DOHH2 (cell line): ENCODE measurements at regions not wholly inside any gene's neighbourhood (a gene's known extent, or its start where the extent isn't known, plus 50 kb on each side); places are given as distances from the start of the nearest gene placed in this dataset.
"Not testable (repeated sequence)": the region's sequence is repeated elsewhere in the genome, so short reads cannot be mapped to it uniquely, and the experiment has no call there.

Experiments used
- H3F3A ChIP-seq: fragments of 200-600 bp; sonication (generic), shearing (Covaris generic); 2 replicates; pipeline ENCODE4 v1.6.0; 2016; ENCODE audit warnings: antibody characterized with exemption, mild to moderate bottlenecking; ENCODE audit not compliant: control insufficient read depth, insufficient read depth
- H3K27ac ChIP-seq: fragments of 200-600 bp; sonication (generic); 2 replicates; pipeline ENCODE4 v1.5.1; 2014; ENCODE audit warnings: low read depth, mild to moderate bottlenecking, low read length, moderate library complexity
- H3K27me3 ChIP-seq: fragments of 200-600 bp; sonication (generic); 2 replicates; pipeline ENCODE4 v1.6.1; 2014; ENCODE audit warnings: mild to moderate bottlenecking, low read length, mixed read lengths; ENCODE audit not compliant: control insufficient read depth
- H3K36me3 ChIP-seq: fragments of 200-600 bp; sonication (generic); 2 replicates; pipeline ENCODE4 v1.6.1; 2014; ENCODE audit warnings: mild to moderate bottlenecking, low read length, moderate library complexity, mixed read lengths; ENCODE audit not compliant: control insufficient read depth
- H3K4me1 ChIP-seq: fragments of 200-600 bp; sonication (generic); 2 replicates; pipeline ENCODE4 v1.6.1; 2014; ENCODE audit warnings: mild to moderate bottlenecking, low read length, mixed read lengths; ENCODE audit not compliant: control insufficient read depth
- H3K4me2 ChIP-seq: fragments of 200-600 bp; sonication (generic); 2 replicates; pipeline ENCODE4 v1.6.0; 2014; ENCODE audit warnings: mild to moderate bottlenecking, low read length, moderate library complexity
- H3K4me3 ChIP-seq: fragments of 200-600 bp; sonication (generic); 2 replicates; pipeline ENCODE4 v1.5.1; 2014; ENCODE audit warnings: mild to moderate bottlenecking, low read length, mixed read lengths
- H3K79me2 ChIP-seq: fragments of 200-600 bp; sonication (generic); 2 replicates; pipeline ENCODE4 v1.6.1; 2014; ENCODE audit warnings: mild to moderate bottlenecking, low read length, mixed read lengths; ENCODE audit not compliant: control insufficient read depth
- H3K9me2 ChIP-seq: fragments of 200-600 bp; sonication (generic); replicated peaks from 2 replicates; pipeline ENCODE4 v1.6.1; 2014; ENCODE audit warnings: mild to moderate bottlenecking, low read length, mixed read lengths; ENCODE audit not compliant: control insufficient read depth
- H3K9me3 ChIP-seq: fragments of 200-600 bp; sonication (generic); 2 replicates; pipeline ENCODE4 v1.6.1; 2014; ENCODE audit warnings: antibody characterized with exemption, low read length, mixed read lengths; ENCODE audit not compliant: control insufficient read depth, insufficient read depth
- H4K20me1 ChIP-seq: fragments of 200-600 bp; sonication (generic); 2 replicates; pipeline ENCODE4 v1.6.0; 2014; ENCODE audit warnings: low read depth, mild to moderate bottlenecking, antibody characterized with exemption, low read length, moderate library complexity; ENCODE audit not compliant: control insufficient read depth, insufficient read depth
- EZH2phosphoT487 ChIP-seq: fragments of 200-600 bp; sonication (generic); IDR thresholded peaks from 2 replicates; pipeline ENCODE4 v1.6.1; 2017; ENCODE audit warnings: borderline replicate concordance, mild to moderate bottlenecking, antibody characterized with exemption, low read length, moderate library complexity, mixed read lengths
- TF ChIP-seq, protein P1 (sequence below): fragments of 200-600 bp; sonication (generic); IDR thresholded peaks from one replicate; pipeline ENCODE4 v1.5.1; 2014; ENCODE audit warnings: antibody characterized with exemption, mild to moderate bottlenecking, low read depth, low read length; ENCODE audit not compliant: poor library complexity, severe bottlenecking

DNA sequence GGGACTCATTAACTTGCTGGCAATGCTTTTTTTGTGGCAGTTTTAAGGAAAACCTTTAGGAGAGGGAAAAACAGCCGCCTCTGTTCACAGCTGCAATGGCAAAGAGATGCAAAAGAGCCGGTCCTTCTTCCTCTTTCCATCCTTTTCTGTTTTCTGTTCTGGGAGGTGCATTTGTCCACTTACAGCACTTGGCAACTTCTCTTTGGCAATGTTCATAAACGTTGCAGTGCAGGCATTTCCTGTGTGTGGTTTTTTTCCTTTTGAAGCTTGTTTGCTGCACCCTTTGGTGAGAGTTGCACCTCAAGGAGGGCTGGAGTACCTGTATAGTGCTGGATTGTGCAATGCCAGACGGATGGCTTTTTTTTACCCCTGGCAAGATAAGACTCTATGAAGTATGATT, 53.9 kb upstream of the HABP2 start:
- Histone ChIP-seq H4K20me1 (no peaks in the 10 kb centered on the region), H3F3A (no peaks in the 10 kb centered on the region), H3K9me3 (no peaks in the 10 kb centered on the region), H3K36me3 (no peaks in the 10 kb centered on the region), H3K9me2 (no peaks in the 10 kb centered on the region), H3K27me3 (no peaks in the 10 kb centered on the region), H3K4me3 (no peak overlapping the region), H3K4me2 (no peak overlapping the region), H3K79me2 (no peaks in the 10 kb centered on the region), H3K4me1 (no peaks in the 10 kb centered on the region), H3K27ac (no peak overlapping the region)
- TF ChIP-seq EZH2phosphoT487: no peak
- TF ChIP-seq, protein P1, sequence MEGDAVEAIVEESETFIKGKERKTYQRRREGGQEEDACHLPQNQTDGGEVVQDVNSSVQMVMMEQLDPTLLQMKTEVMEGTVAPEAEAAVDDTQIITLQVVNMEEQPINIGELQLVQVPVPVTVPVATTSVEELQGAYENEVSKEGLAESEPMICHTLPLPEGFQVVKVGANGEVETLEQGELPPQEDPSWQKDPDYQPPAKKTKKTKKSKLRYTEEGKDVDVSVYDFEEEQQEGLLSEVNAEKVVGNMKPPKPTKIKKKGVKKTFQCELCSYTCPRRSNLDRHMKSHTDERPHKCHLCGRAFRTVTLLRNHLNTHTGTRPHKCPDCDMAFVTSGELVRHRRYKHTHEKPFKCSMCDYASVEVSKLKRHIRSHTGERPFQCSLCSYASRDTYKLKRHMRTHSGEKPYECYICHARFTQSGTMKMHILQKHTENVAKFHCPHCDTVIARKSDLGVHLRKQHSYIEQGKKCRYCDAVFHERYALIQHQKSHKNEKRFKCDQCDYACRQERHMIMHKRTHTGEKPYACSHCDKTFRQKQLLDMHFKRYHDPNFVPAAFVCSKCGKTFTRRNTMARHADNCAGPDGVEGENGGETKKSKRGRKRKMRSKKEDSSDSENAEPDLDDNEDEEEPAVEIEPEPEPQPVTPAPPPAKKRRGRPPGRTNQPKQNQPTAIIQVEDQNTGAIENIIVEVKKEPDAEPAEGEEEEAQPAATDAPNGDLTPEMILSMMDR: no peak

DNA sequence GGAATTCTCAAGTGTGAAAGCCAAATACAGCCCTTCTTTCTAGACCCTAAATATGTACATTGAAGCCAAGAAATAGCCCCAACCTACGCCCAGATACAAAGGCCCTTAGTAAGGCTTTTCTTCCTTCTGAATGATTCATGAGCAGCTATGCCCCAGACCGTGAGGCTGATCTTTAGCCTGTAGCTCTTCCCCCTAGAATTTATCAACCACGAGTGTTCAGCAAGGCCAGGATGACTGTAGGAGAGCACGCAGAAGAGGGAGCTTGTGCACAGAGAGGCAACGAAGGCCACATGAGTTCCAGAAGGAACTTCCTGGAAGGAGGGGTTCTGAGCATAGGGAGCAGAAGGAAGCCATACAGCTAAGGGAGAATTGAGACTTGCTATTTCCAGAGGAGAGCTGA, 53.0 kb upstream of the HABP2 start:
- no peaks in the 10 kb centered on the region for H3K27me3 ChIP-seq

DNA sequence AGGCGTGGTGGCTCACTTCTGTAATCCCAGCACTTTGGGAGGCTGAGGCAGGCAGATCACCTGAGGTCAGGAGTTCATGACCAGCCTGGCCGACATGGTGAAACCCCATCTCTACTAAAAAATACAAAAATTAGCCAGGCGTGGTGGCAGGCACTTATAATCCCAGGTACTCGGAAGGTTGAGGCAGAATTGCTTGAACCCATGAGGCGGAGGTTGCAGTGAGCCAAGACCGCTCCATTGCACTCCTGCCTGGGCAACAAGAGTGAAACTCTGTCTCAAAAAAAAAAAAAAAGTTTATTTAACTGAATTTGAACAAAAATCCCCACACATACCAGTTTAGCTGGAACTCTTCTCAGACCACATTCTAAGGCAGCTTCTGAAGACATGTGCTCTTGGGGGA, 51.8 kb upstream of the HABP2 start:
- H3F3A ChIP-seq, H3K27me3 ChIP-seq, H3K4me2 ChIP-seq, H3K36me3 ChIP-seq, H3K9me3 ChIP-seq, H3K27ac ChIP-seq, H4K20me1 ChIP-seq, H3K9me2 ChIP-seq, H3K79me2 ChIP-seq, H3K4me3 ChIP-seq, H3K4me1 ChIP-seq: not testable (repeated sequence)

More for the DNA sequence above, 53.0 kb upstream of the HABP2 start:
- Histone ChIP-seq H3K9me2 (no peaks in the 10 kb centered on the region), H3K27ac (no peak overlapping the region), H4K20me1 (no peaks in the 10 kb centered on the region), H3K4me3 (no peak overlapping the region), H3K36me3 (no peaks in the 10 kb centered on the region), H3K4me1 (no peaks in the 10 kb centered on the region), H3K9me3 (no peaks in the 10 kb centered on the region), H3F3A (no peaks in the 10 kb centered on the region), H3K4me2 (no peak overlapping the region), H3K79me2 (no peaks in the 10 kb centered on the region)
- TF ChIP-seq, protein P1: no peak
- no peak for TF ChIP-seq EZH2phosphoT487
